ENCODE measurements at regions not wholly inside any gene's neighbourhood (a gene's known extent, or its start where the extent isn't known, plus 50 kb on each side); places are given as distances from the start of the nearest gene placed in this dataset.
"Not testable (repeated sequence)": the region's sequence is repeated elsewhere in the genome, so short reads cannot be mapped to it uniquely, and the experiment has no call there.

- H3K27me3 ChIP-seq: no peaks in the 10 kb centered on the region
- DNase-seq: no peak
- no peaks in the 10 kb centered on the region for H3K36me3 ChIP-seq
- H3K4me1 ChIP-seq: no peaks in the 10 kb centered on the region
- H3K9me3 ChIP-seq: no peaks in the 10 kb centered on the region
- no peak overlapping the region for H3K4me3 ChIP-seq (ENCODE audit: low read depth, low read length)
- no peak for TF ChIP-seq CTCF (IDR thresholded peaks at IDR 0.05; ENCODE audit: low read depth, low read length)
These were observed 927.6 kb upstream of the FANCL start for GRCh38 chr2:59168766-59169165.

- Histone ChIP-seq H3K9me3 (no peaks in the 10 kb centered on the region), H3K27me3 (no peaks in the 10 kb centered on the region), H3K36me3 (no peaks in the 10 kb centered on the region), H3K4me3 (ENCODE audit: low read depth, low read length) (no peak overlapping the region), H3K4me1 (no peaks in the 10 kb centered on the region)
- TF ChIP-seq CTCF (IDR thresholded peaks at IDR 0.05; ENCODE audit: low read depth, low read length): no peak
- no peak for DNase-seq
These were observed 926.4 kb upstream of the FANCL start for GRCh38 chr2:59167514-59167913.

- H3K4me3 ChIP-seq (ENCODE audit: low read depth, low read length); DNase-seq: not testable (repeated sequence)
These were observed 916.8 kb upstream of the FANCL start for GRCh38 chr2:59157908-59158307.

GRCh38 chr2:59151805-59152204 is 910.7 kb upstream of the FANCL start:
- Histone ChIP-seq H3K4me3 (ENCODE audit: low read depth, low read length) (no peak overlapping the region), H3K4me1 (no peaks in the 10 kb centered on the region), H3K36me3 (no peaks in the 10 kb centered on the region), H3K27me3 (no peaks in the 10 kb centered on the region), H3K9me3 (no peaks in the 10 kb centered on the region)
- no peak for DNase-seq
- TF ChIP-seq CTCF (IDR thresholded peaks at IDR 0.05; ENCODE audit: low read depth, low read length): no peak

More at GRCh38 chr2:59157908-59158307, 916.8 kb upstream of the FANCL start:
- H3K9me3 ChIP-seq, H3K36me3 ChIP-seq, H3K27me3 ChIP-seq, H3K4me1 ChIP-seq: not testable (repeated sequence)

GRCh38 chr2:59150217-59150849 is 909.2 kb upstream of the FANCL start:
- Histone ChIP-seq H3K4me1 (no peaks in the 10 kb centered on the region), H3K4me3 (ENCODE audit: low read depth, low read length) (no peak overlapping the region), H3K9me3 (no peaks in the 10 kb centered on the region), H3K36me3 (no peaks in the 10 kb centered on the region), H3K27me3 (no peaks in the 10 kb centered on the region)
- DNase-seq: no peak
- TF ChIP-seq CTCF (IDR thresholded peaks at IDR 0.05; ENCODE audit: low read depth, low read length): no peak

- H3K4me1 ChIP-seq: no peaks in the 10 kb centered on the region
- H3K27me3 ChIP-seq: no peaks in the 10 kb centered on the region
- no peak for TF ChIP-seq CTCF (IDR thresholded peaks at IDR 0.05; ENCODE audit: low read depth, low read length)
- H3K4me3 ChIP-seq (ENCODE audit: low read depth, low read length): no peak overlapping the region
- H3K36me3 ChIP-seq: no peaks in the 10 kb centered on the region
- H3K9me3 ChIP-seq: no peaks in the 10 kb centered on the region
- no peak for DNase-seq
These were observed 908.1 kb upstream of the FANCL start for GRCh38 chr2:59149271-59149670.

GRCh38 chr2:59112258-59112657 is 871.1 kb upstream of the FANCL start:
- no peak for DNase-seq
- no peak for TF ChIP-seq CTCF (IDR thresholded peaks at IDR 0.05; ENCODE audit: low read depth, low read length)
- Histone ChIP-seq H3K27me3 (no peaks in the 10 kb centered on the region), H3K36me3 (no peaks in the 10 kb centered on the region), H3K9me3 (no peaks in the 10 kb centered on the region), H3K4me1 (no peaks in the 10 kb centered on the region), H3K4me3 (ENCODE audit: low read depth, low read length) (no peak overlapping the region)

Data from BE2C (cell line).